IMR-90 (cell line): ENCODE measurements at regions not wholly inside any gene's neighbourhood (a gene's known extent, or its start where the extent isn't known, plus 50 kb on each side); places are given as distances from the start of the nearest gene placed in this dataset.

Experiments used
- ATAC-seq: fragments of 200-7000 bp; cut with Tn5 transposase; 2 replicates; pipeline ENCODE4 v1.9.1; 2020; ENCODE audit warnings: low read depth, mild to moderate bottlenecking, moderate library complexity
- BruUV-seq: library from RNA; stranded (reverse); fragments of 400-500 nt; replicated peaks from 2 replicates; lab custom pipeline; 2021; lab: Mats Ljungman, UMichigan
- CTCF ChIA-PET: fragments of 300-600 bp; formaldehyde crosslinking; extraction: SDS; loops from one replicate; lab custom pipeline; 2021; ENCODE audit warnings: antibody characterized with exemption; lab: Yijun Ruan, JAX
- POLR2A ChIA-PET: fragments of 300-600 bp; sonication (Branson Sonifier 250); formaldehyde crosslinking; loops from one replicate; lab custom pipeline; 2022; ENCODE audit warnings: antibody characterized with exemption; ENCODE audit not compliant: unreplicated experiment; lab: Charles Lee
- DNase-seq: peaks from one replicate; pipeline ENCODE4 v3.0.0; 2013
- H2AFZ ChIP-seq: replicated peaks from 2 replicates; pipeline ENCODE3; 2013; ENCODE audit warnings: low read length, mild to moderate bottlenecking; ENCODE audit not compliant: poor library complexity
- H2AK5ac ChIP-seq: 2 replicates; pipeline ENCODE4 v1.6.1; 2013; ENCODE audit warnings: low read depth, low read length, inconsistent platforms
- H2AK9ac ChIP-seq: replicated peaks from 2 replicates; pipeline ENCODE3; 2013; ENCODE audit warnings: mild to moderate bottlenecking, low read depth, low read length, moderate library complexity; ENCODE audit not compliant: poor library complexity
- H2BK120ac ChIP-seq: 2 replicates; pipeline ENCODE4 v1.6.1; 2013; ENCODE audit warnings: low read depth, low read length, inconsistent platforms
- H2BK15ac ChIP-seq: 3 replicates; pipeline ENCODE4 v1.6.1; 2013; ENCODE audit warnings: low read depth, low read length, inconsistent platforms
- H2BK20ac ChIP-seq: 2 replicates; pipeline ENCODE4 v1.6.1; 2013; ENCODE audit warnings: low read depth, mild to moderate bottlenecking, inconsistent platforms, low read length, moderate library complexity
- H2BK5ac ChIP-seq: 2 replicates; pipeline ENCODE4 v1.6.1; 2013; ENCODE audit warnings: mild to moderate bottlenecking, low read depth, low read length, inconsistent platforms; ENCODE audit not compliant: poor library complexity, severe bottlenecking
- H3K14ac ChIP-seq: replicated peaks from 2 replicates; pipeline ENCODE4 v1.6.1; 2013; ENCODE audit warnings: low read depth, low read length, inconsistent platforms
- H3K18ac ChIP-seq: 2 replicates; pipeline ENCODE4 v1.6.1; 2013; ENCODE audit warnings: low read depth, low read length, control low read depth
- H3K23ac ChIP-seq: 2 replicates; pipeline ENCODE4 v1.6.1; 2013; ENCODE audit warnings: low read depth, low read length, inconsistent platforms
- H3K27ac ChIP-seq: 2 replicates; pipeline ENCODE4 v1.5.1; 2013; ENCODE audit warnings: mild to moderate bottlenecking, control low read depth, low read length; ENCODE audit not compliant: insufficient read depth
- H3K27me3 ChIP-seq: 2 replicates; pipeline ENCODE4 v1.6.1; 2013; ENCODE audit warnings: low read length; ENCODE audit not compliant: control insufficient read depth, insufficient read depth
- H3K36me3 ChIP-seq: 2 replicates; pipeline ENCODE4 v1.6.1; 2013; ENCODE audit warnings: low read length, mixed read lengths; ENCODE audit not compliant: control insufficient read depth, insufficient read depth
- H3K4ac ChIP-seq: 2 replicates; pipeline ENCODE4 v1.6.1; 2013; ENCODE audit warnings: low read depth, low read length, inconsistent platforms
- H3K4me1 ChIP-seq: 2 replicates; pipeline ENCODE4 v1.6.1; 2013; ENCODE audit warnings: low read length, mixed read lengths; ENCODE audit not compliant: control insufficient read depth, insufficient read depth
- H3K4me2 ChIP-seq: 2 replicates; pipeline ENCODE4 v1.6.1; 2013; ENCODE audit warnings: low read depth, mild to moderate bottlenecking, control low read depth, low read length, moderate library complexity
- H3K4me3 ChIP-seq: 2 replicates; pipeline ENCODE4 v1.5.1; 2013; ENCODE audit warnings: low read depth, mild to moderate bottlenecking, control low read depth, low read length, moderate library complexity; ENCODE audit not compliant: insufficient read depth
- H3K56ac ChIP-seq: 2 replicates; pipeline ENCODE4 v1.6.1; 2013; ENCODE audit warnings: low read length, inconsistent platforms; ENCODE audit not compliant: insufficient read depth; ENCODE audit errors: extremely low read depth
- H3K79me1 ChIP-seq, 2 experiments: 2 replicates each; pipeline ENCODE4 v1.6.1; 2013; ENCODE audit warnings: low read length in 2 of 2, inconsistent platforms in 1 of 2, low read depth in 1 of 2
- H3K9ac ChIP-seq: 2 replicates; pipeline ENCODE4 v1.6.1; 2013; ENCODE audit warnings: low read depth, low read length, control low read depth
- H3K9me1 ChIP-seq: 2 replicates; pipeline ENCODE4 v1.6.1; 2013; ENCODE audit warnings: low read length, inconsistent platforms; ENCODE audit not compliant: insufficient read depth
- H3K9me3 ChIP-seq: 2 replicates; pipeline ENCODE4 v1.6.1; 2013; ENCODE audit warnings: low read length; ENCODE audit not compliant: control insufficient read depth, insufficient read depth
- H4K20me1 ChIP-seq: 2 replicates; pipeline ENCODE4 v1.6.1; 2013; ENCODE audit warnings: low read length, inconsistent platforms; ENCODE audit not compliant: insufficient read depth
- H4K5ac ChIP-seq: 2 replicates; pipeline ENCODE4 v1.6.1; 2013; ENCODE audit warnings: mild to moderate bottlenecking, low read depth, low read length, control low read depth
- H4K8ac ChIP-seq, 2 experiments: 2 replicates each; pipeline ENCODE4 v1.6.1; 2013; ENCODE audit warnings: low read depth in 2 of 2, low read length in 2 of 2, control low read depth in 1 of 2, inconsistent platforms in 1 of 2
- H4K91ac ChIP-seq: 2 replicates; pipeline ENCODE4 v1.6.1; 2013; ENCODE audit warnings: low read depth, low read length, inconsistent platforms; ENCODE audit not compliant: insufficient read depth
- USF2 ChIP-seq: fragments of 150-350 bp; IDR thresholded peaks from 2 replicates; pipeline ENCODE4 v1.6.1; 2017; ENCODE audit warnings: mild to moderate bottlenecking, antibody characterized with exemption, low read length, low read depth
- WGBS, 2 experiments: methylation state at CpG; one replicate each; pipeline versions ENCODE4 v1.1.5 to v1.1.7; 2013; ENCODE audit warnings: missing lambda C conversion rate in 2 of 2; ENCODE audit not compliant: insufficient read length in 1 of 2; ENCODE audit errors: extremely low coverage in 2 of 2; 5-methylcytosine and 5-hydroxymethylcytosine counted together
- dilution Hi-C: fragments of 300-500 bp; cut with HindIII; formaldehyde crosslinking; loops from one replicate; pipeline ENCODE4 v1.14.3; 2018; ENCODE audit warnings: low sequenced_read_pairs; ENCODE audit not compliant: unreplicated experiment
- in situ Hi-C: fragments of 300-500 bp; cut with MboI; formaldehyde crosslinking; loops from 3 replicates; pipeline ENCODE4 v1.14.3; 2019; ENCODE audit warnings: low sequenced_read_pairs, inconsistent platforms, mixed read lengths
- intact Hi-C: fragments of 100-400 bp; cut with micrococcal nuclease; formaldehyde crosslinking; loops from 2 replicates; pipeline ENCODE4 v1.10.0; 2022

- ATAC-seq = no peak
- CTCF ChIA-PET = interaction anchor here (0.9 kb wide), 1 partner anchor 18 kb away, joined by 3 read pairs; no protein-coding TSS in a partner anchor
Observed at GRCh38 chr6:137962725-137963124, 95.7 kb downstream of the TNFAIP3 start.

More at GRCh38 chr6:137962725-137963124, 95.7 kb downstream of the TNFAIP3 start:
- H3K56ac ChIP-seq = no peak overlapping the region
- H3K27ac ChIP-seq = no peak overlapping the region
- no peak overlapping the region for H3K4me2 ChIP-seq
- no peaks in the 10 kb centered on the region; the same call in 1 of the 2 replicates for H3K4me1 ChIP-seq
- H3K14ac ChIP-seq = no peak overlapping the region
- POLR2A ChIA-PET = no interaction called here
- WGBS, 2 experiments = no CpG with 5 or more reads among the region's 3 CpGs
- no peak overlapping the region for H2BK20ac ChIP-seq
- intact Hi-C loops (no loop called here), in situ Hi-C loops (no loop called here), dilution Hi-C loops (no loop called here)
- H4K5ac ChIP-seq = no peak overlapping the region
- no peak overlapping the region for H2AK5ac ChIP-seq
- no peak overlapping the region for H2AFZ ChIP-seq
- H3K79me1 ChIP-seq = no peaks in the 10 kb centered on the region
- BruUV-seq = no TSS peak
- no peak for DNase-seq
- no peak overlapping the region for H2AK9ac ChIP-seq
- peaks cover 3% of the 10 kb centered on the region; the same call in 1 of the 2 replicates for H3K27me3 ChIP-seq
- no peak overlapping the region for H3K9ac ChIP-seq
- H2BK5ac ChIP-seq = no peak overlapping the region
- no peaks in the 10 kb centered on the region for H3K9me1 ChIP-seq
- no peaks in the 10 kb centered on the region for H3K9me3 ChIP-seq
- no peak overlapping the region for H3K4me3 ChIP-seq
- no peak overlapping the region for H3K4ac ChIP-seq
- H3K36me3 ChIP-seq = no peaks in the 10 kb centered on the region
- no peak overlapping the region for H3K23ac ChIP-seq
- H4K91ac ChIP-seq = no peak overlapping the region
- no peak overlapping the region for H4K8ac ChIP-seq
- no peak overlapping the region for H2BK120ac ChIP-seq
- no peak for TF ChIP-seq USF2
- no peak overlapping the region for H3K18ac ChIP-seq
- no peak overlapping the region for H2BK15ac ChIP-seq
- H4K20me1 ChIP-seq = no peaks in the 10 kb centered on the region
